GM12878 (cell line): ENCODE measurements at regions not wholly inside any gene's neighbourhood (a gene's known extent, or its start where the extent isn't known, plus 50 kb on each side); places are given as distances from the start of the nearest gene placed in this dataset.
A peak's percentile ranks its signal among the peaks of the same experiment; 100 is the strongest.

ENCODE experiments used
- BCLAF1 ChIP-seq: fragments of 450-650 bp; IDR thresholded peaks from 2 replicates; pipeline ENCODE4 v1.6.1; 2017; ENCODE audit warnings: antibody characterized with exemption, mild to moderate bottlenecking, moderate library complexity
- BRCA1 ChIP-seq: IDR thresholded peaks from 2 replicates; pipeline ENCODE4 v1.6.1; 2011; ENCODE audit warnings: low read depth, low read length, improper control_type of control experiment
- CBX5 ChIP-seq: sonication (generic); IDR thresholded peaks from 2 replicates; pipeline ENCODE4 v1.6.1; 2016; ENCODE audit warnings: low read depth, moderate library complexity, mild to moderate bottlenecking, inconsistent platforms
- CEBPB ChIP-seq, 2 experiments: fragments of 150-350 bp in 1 of 2; IDR thresholded peaks; 2 replicates each; pipeline ENCODE4 v1.6.1; 2012 to 2014; ENCODE audit warnings: low read depth in 2 of 2, low read length in 2 of 2, borderline replicate concordance in 1 of 2, inconsistent platforms in 1 of 2
- EP300 ChIP-seq, 2 experiments: fragments of 150-350 bp in 1 of 2; IDR thresholded peaks; 2 replicates each; pipeline ENCODE4 v1.6.1; 2011 to 2012; ENCODE audit warnings: low read depth in 2 of 2, low read length in 2 of 2, borderline replicate concordance in 1 of 2, improper control_type of control experiment in 1 of 2, inconsistent platforms in 1 of 2; ENCODE audit not compliant: control insufficient read depth in 1 of 2
- HDGF ChIP-seq: fragments of 450-650 bp; IDR thresholded peaks from 2 replicates; pipeline ENCODE4 v1.6.1; 2016; ENCODE audit warnings: antibody characterized with exemption
- JUNB ChIP-seq: IDR thresholded peaks from 2 replicates; pipeline ENCODE4 v1.6.1; 2016; ENCODE audit warnings: antibody characterized with exemption, mild to moderate bottlenecking
- KDM1A ChIP-seq: fragments of 200-600 bp; sonication (generic); IDR thresholded peaks from 2 replicates; pipeline ENCODE4 v1.6.1; 2016; ENCODE audit warnings: borderline replicate concordance
- KLF5 ChIP-seq: fragments of 450-650 bp; IDR thresholded peaks from 2 replicates; pipeline ENCODE4 v1.6.1; 2014; ENCODE audit warnings: mild to moderate bottlenecking; ENCODE audit not compliant: partially characterized antibody
- NFYB ChIP-seq: IDR thresholded peaks from 2 replicates; pipeline ENCODE4 v1.6.1; 2011; ENCODE audit warnings: low read depth, mild to moderate bottlenecking, low read length, improper control_type of control experiment, moderate library complexity; ENCODE audit not compliant: insufficient read depth
- POLR2AphosphoS2 ChIP-seq: IDR thresholded peaks from 2 replicates; pipeline ENCODE4 v1.6.1; 2011; ENCODE audit warnings: low read depth, mild to moderate bottlenecking, low read length, improper control_type of control experiment, moderate library complexity
- SREBF1 ChIP-seq: IDR thresholded peaks from 2 replicates; pipeline ENCODE4 v1.6.1; 2012; ENCODE audit warnings: mild to moderate bottlenecking, low read length
- TCF12 ChIP-seq: IDR thresholded peaks from 2 replicates; pipeline ENCODE4 v1.6.1; 2011; ENCODE audit warnings: low read depth, mild to moderate bottlenecking, low read length
- ZNF207 ChIP-seq: fragments of 450-650 bp; IDR thresholded peaks from 2 replicates; pipeline ENCODE4 v1.6.1; 2014; ENCODE audit warnings: antibody characterized with exemption, mild to moderate bottlenecking, borderline replicate concordance
- ZNF592 ChIP-seq: fragments of 450-650 bp; IDR thresholded peaks from 2 replicates; pipeline ENCODE4 v1.6.1; 2017; ENCODE audit warnings: mild to moderate bottlenecking, moderate library complexity
- TF ChIP-seq, protein P1 (sequence below): IDR thresholded peaks from 2 replicates; pipeline ENCODE4 v1.6.1; 2012; ENCODE audit warnings: mild to moderate bottlenecking, low read depth, low read length
- TF ChIP-seq, protein P2 (sequence below): IDR thresholded peaks from 2 replicates; pipeline ENCODE4 v1.6.1; 2012; ENCODE audit warnings: low read depth, low read length, improper control_type of control experiment

DNA sequence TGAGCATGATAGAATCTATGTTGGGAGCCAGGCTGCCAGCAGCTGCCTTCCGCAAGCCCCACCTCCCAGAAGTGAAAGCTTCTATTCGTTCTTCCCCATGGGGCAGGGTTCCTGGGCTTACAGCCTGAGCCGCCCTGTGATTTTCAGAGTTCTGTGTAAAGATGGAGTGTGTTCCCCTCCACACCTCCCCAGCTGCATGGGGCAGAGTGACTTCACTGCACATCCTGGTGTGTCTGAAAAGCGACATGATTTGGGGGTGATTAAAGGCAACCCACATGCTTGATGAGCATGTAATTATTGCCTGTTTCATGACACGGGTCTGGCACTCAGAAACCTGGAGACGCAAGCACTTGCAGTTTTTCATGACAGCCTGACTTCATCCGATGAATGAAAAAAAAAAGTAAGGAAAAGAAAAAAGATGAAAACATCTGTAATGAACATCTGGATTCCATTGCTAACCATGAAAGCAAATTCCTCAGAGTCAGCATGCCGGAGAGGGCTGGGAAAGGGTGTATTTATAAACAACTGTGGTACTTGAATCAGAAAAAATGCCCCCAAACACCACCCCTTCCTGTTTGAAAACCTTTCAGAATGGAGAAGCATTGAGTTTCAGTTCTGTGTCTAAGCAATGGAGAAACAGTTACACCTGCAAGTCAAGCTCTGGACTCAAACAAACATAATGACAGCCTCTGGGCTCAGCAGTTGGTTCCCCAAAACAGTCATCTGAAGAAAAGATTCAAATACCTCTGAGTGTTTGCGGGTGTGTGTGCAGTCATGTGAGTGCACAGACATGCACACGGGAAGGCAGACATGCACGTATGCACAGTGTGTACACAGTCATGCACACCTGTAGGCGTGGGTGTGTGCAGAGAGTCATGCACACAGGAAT, 266.0 kb downstream of the ENGASE start (continued):
- TF ChIP-seq BCLAF1: no peak
- no peak for TF ChIP-seq NFYB
- no peak for TF ChIP-seq ZNF592
- no peak for TF ChIP-seq ZNF207
- no peak for TF ChIP-seq POLR2AphosphoS2
- TF ChIP-seq CBX5: no peak
- peak; percentile 100 for TF ChIP-seq KDM1A
- TF ChIP-seq, protein P1, sequence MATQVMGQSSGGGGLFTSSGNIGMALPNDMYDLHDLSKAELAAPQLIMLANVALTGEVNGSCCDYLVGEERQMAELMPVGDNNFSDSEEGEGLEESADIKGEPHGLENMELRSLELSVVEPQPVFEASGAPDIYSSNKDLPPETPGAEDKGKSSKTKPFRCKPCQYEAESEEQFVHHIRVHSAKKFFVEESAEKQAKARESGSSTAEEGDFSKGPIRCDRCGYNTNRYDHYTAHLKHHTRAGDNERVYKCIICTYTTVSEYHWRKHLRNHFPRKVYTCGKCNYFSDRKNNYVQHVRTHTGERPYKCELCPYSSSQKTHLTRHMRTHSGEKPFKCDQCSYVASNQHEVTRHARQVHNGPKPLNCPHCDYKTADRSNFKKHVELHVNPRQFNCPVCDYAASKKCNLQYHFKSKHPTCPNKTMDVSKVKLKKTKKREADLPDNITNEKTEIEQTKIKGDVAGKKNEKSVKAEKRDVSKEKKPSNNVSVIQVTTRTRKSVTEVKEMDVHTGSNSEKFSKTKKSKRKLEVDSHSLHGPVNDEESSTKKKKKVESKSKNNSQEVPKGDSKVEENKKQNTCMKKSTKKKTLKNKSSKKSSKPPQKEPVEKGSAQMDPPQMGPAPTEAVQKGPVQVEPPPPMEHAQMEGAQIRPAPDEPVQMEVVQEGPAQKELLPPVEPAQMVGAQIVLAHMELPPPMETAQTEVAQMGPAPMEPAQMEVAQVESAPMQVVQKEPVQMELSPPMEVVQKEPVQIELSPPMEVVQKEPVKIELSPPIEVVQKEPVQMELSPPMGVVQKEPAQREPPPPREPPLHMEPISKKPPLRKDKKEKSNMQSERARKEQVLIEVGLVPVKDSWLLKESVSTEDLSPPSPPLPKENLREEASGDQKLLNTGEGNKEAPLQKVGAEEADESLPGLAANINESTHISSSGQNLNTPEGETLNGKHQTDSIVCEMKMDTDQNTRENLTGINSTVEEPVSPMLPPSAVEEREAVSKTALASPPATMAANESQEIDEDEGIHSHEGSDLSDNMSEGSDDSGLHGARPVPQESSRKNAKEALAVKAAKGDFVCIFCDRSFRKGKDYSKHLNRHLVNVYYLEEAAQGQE: no peak
- no peak for TF ChIP-seq HDGF
- TF ChIP-seq JUNB: peak; percentile 80
- no peak for TF ChIP-seq SREBF1
- TF ChIP-seq, protein P2, sequence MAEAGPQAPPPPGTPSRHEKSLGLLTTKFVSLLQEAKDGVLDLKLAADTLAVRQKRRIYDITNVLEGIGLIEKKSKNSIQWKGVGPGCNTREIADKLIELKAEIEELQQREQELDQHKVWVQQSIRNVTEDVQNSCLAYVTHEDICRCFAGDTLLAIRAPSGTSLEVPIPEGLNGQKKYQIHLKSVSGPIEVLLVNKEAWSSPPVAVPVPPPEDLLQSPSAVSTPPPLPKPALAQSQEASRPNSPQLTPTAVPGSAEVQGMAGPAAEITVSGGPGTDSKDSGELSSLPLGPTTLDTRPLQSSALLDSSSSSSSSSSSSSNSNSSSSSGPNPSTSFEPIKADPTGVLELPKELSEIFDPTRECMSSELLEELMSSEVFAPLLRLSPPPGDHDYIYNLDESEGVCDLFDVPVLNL: no peak
- 0 out of 4 replicates have a peak, but pooled peaks of 1 of the 2 experiments have one; percentile 18 for TF ChIP-seq EP300 (IDR thresholded peaks at IDR 0.05; ENCODE audit: borderline replicate concordance in 1 of 2, control insufficient read depth in 1 of 2, low read depth in 2 of 2, low read length in 2 of 2)
- TF ChIP-seq KLF5: no peak
- peak in 1 of 2 experiments; percentile 73; a peak in 2 of 4 replicates for TF ChIP-seq CEBPB (IDR thresholded peaks at IDR 0.05; ENCODE audit: borderline replicate concordance in 1 of 2, low read depth in 2 of 2, low read length in 2 of 2)
- peak; percentile 81 for TF ChIP-seq TCF12
- no peak for TF ChIP-seq BRCA1
